GM12878 (cell line): ENCODE measurements at regions not wholly inside any gene's neighbourhood (a gene's known extent, or its start where the extent isn't known, plus 50 kb on each side); places are given as distances from the start of the nearest gene placed in this dataset.

ENCODE experiments used
- ATAC-seq: fragments of 200-7000 bp; cut with Tn5 transposase; 3 replicates; pipeline ENCODE4 v1.9.1; 2020; ENCODE audit warnings: mild to moderate bottlenecking, moderate library complexity
- BruUV-seq: library from RNA; stranded (reverse); fragments of 400-500 nt; replicated peaks from 2 replicates; lab custom pipeline; 2021; lab: Mats Ljungman, UMichigan
- CTCF ChIA-PET: fragments of 300-600 bp; sonication (Branson Sonifier 250); formaldehyde crosslinking; extraction: SDS; loops from one replicate; lab custom pipeline; 2021; ENCODE audit warnings: inconsistent platforms; lab: Yijun Ruan, JAX
- POLR2A ChIA-PET: fragments of 350-600 bp; formaldehyde crosslinking; extraction: SDS; loops from one replicate; lab custom pipeline; 2021; ENCODE audit warnings: inconsistent platforms; lab: Charles Lee
- RAD21 ChIA-PET: fragments of 300-600 bp; sonication (Branson Sonifier 250); formaldehyde crosslinking; loops from one replicate; lab custom pipeline; 2023; ENCODE audit warnings: antibody characterized with exemption; ENCODE audit not compliant: unreplicated experiment; lab: Charles Lee
- SMC1A ChIA-PET: fragments of 300-600 bp; sonication (Branson Sonifier 250); formaldehyde crosslinking; loops from one replicate; lab custom pipeline; 2023; ENCODE audit not compliant: unreplicated experiment, uncharacterized antibody; lab: Charles Lee
- DNase-seq: peaks from one replicate; pipeline ENCODE4 v3.0.0-alpha.2; 2011; ENCODE audit warnings: low read depth, low spot score
- FAIRE-seq: peaks from 3 replicates; lab custom pipeline; 2011; peaks lifted over from hg19 to GRCh38; lab: Jason Lieb, UNC
- H2AFZ ChIP-seq: 2 replicates; pipeline ENCODE4 v1.6.0; 2011; ENCODE audit warnings: low read depth, low read length, control low read depth; ENCODE audit not compliant: control insufficient read depth
- H3K27ac ChIP-seq: 2 replicates; pipeline ENCODE4 v1.5.1; 2011; ENCODE audit warnings: control low read depth; ENCODE audit not compliant: control insufficient read depth, insufficient read depth
- H3K27me3 ChIP-seq, 2 experiments: replicated peaks in 1 of 2; 2 replicates each; pipeline versions ENCODE4 v1.6.0 to v1.6.1; 2011; ENCODE audit warnings: low read length in 1 of 2; ENCODE audit not compliant: control insufficient read depth in 2 of 2, insufficient read depth in 2 of 2
- H3K36me3 ChIP-seq, 2 experiments: 2 replicates each; pipeline ENCODE4 v1.5.1; 2011; ENCODE audit warnings: low read length in 1 of 2; ENCODE audit not compliant: control insufficient read depth in 2 of 2, insufficient read depth in 2 of 2
- H3K4me1 ChIP-seq: 2 replicates; pipeline ENCODE4 v1.6.1; 2011; ENCODE audit warnings: mild to moderate bottlenecking, low read length, moderate library complexity, mixed read lengths; ENCODE audit not compliant: control insufficient read depth, insufficient read depth
- H3K4me2 ChIP-seq: 2 replicates; pipeline ENCODE4 v1.6.0; 2011; ENCODE audit warnings: control low read depth; ENCODE audit not compliant: control insufficient read depth, insufficient read depth
- H3K4me3 ChIP-seq: fragments of 200-600 bp; sonication (generic); 2 replicates; pipeline ENCODE4 v1.5.1; 2016
- H3K79me2 ChIP-seq: 2 replicates; pipeline ENCODE4 v1.6.0; 2011; ENCODE audit warnings: low read length; ENCODE audit not compliant: control insufficient read depth, insufficient read depth
- H3K9ac ChIP-seq: 2 replicates; pipeline ENCODE4 v1.8.0; 2011; ENCODE audit warnings: low read length, control low read depth, mixed read lengths; ENCODE audit not compliant: control insufficient read depth, insufficient read depth
- H3K9me3 ChIP-seq: replicated peaks from 3 replicates; pipeline ENCODE4 v1.5.1; 2011; ENCODE audit warnings: mild to moderate bottlenecking, low read length; ENCODE audit not compliant: control insufficient read depth, insufficient read depth
- H4K20me1 ChIP-seq: 2 replicates; pipeline ENCODE4 v1.6.0; 2011; ENCODE audit not compliant: control insufficient read depth, insufficient read depth
- BCL11A ChIP-seq: IDR thresholded peaks from 2 replicates; pipeline ENCODE4 v1.6.1; 2011; ENCODE audit warnings: low read depth, low read length
- CEBPB ChIP-seq, 2 experiments: fragments of 150-350 bp in 1 of 2; IDR thresholded peaks; 2 replicates each; pipeline ENCODE4 v1.6.1; 2012 to 2014; ENCODE audit warnings: low read depth in 2 of 2, low read length in 2 of 2, borderline replicate concordance in 1 of 2, inconsistent platforms in 1 of 2
- HDGF ChIP-seq: fragments of 450-650 bp; IDR thresholded peaks from 2 replicates; pipeline ENCODE4 v1.6.1; 2016; ENCODE audit warnings: antibody characterized with exemption
- RAD21 ChIP-seq: IDR thresholded peaks from 2 replicates; pipeline ENCODE4 v1.6.1; 2011; ENCODE audit warnings: mild to moderate bottlenecking, low read depth, low read length, moderate library complexity; ENCODE audit not compliant: insufficient read depth
- RFX5 ChIP-seq: IDR thresholded peaks from 2 replicates; pipeline ENCODE4 v1.6.1; 2011; ENCODE audit warnings: low read depth, low read length, improper control_type of control experiment
- WGBS: methylation state at CpG from one replicate; pipeline ENCODE4 v1.1.6; 2016; ENCODE audit warnings: low lambda C conversion rate; ENCODE audit not compliant: insufficient replicate concordance, insufficient coverage; ENCODE audit errors: missing lambda C conversion rate; 5-methylcytosine and 5-hydroxymethylcytosine counted together
- in situ Hi-C: fragments of 300-500 bp; cut with MboI; formaldehyde crosslinking; loops from 9 replicates; pipeline ENCODE4 v1.14.3; 2018; ENCODE audit warnings: mixed read lengths
- intact Hi-C: fragments of 100-400 bp; cut with micrococcal nuclease; formaldehyde crosslinking; loops from one replicate; pipeline ENCODE4 v1.14.2; 2022; ENCODE audit not compliant: unreplicated experiment
- TF ChIP-seq, protein P1 (sequence below): fragments of 450-650 bp; IDR thresholded peaks from 2 replicates; pipeline ENCODE4 v1.6.1; 2017; ENCODE audit warnings: mild to moderate bottlenecking, moderate library complexity
- TF ChIP-seq, protein P2 (sequence below): fragments of 450-650 bp; IDR thresholded peaks from 2 replicates; pipeline ENCODE4 v1.6.1; 2016; ENCODE audit warnings: mild to moderate bottlenecking, moderate library complexity, borderline replicate concordance
- TF ChIP-seq, protein P3 (sequence below): fragments of 450-650 bp; IDR thresholded peaks from 2 replicates; pipeline ENCODE4 v1.6.1; 2018; ENCODE audit warnings: mild to moderate bottlenecking, low read depth, moderate library complexity; ENCODE audit not compliant: partially characterized antibody
- TF ChIP-seq, protein P4 (sequence below), 3 experiments: IDR thresholded peaks in 2 of 3; conservative IDR thresholded peaks in 1 of 3; 2 replicates each; pipeline ENCODE4 v1.5.1; 2011; ENCODE audit warnings: low read depth in 3 of 3, low read length in 3 of 3, mild to moderate bottlenecking in 3 of 3, control low read depth in 2 of 3, moderate library complexity in 2 of 3, inconsistent platforms in 1 of 3, mixed read lengths in 1 of 3; ENCODE audit not compliant: control insufficient read depth in 2 of 3, insufficient read depth in 1 of 3; ENCODE audit errors: extremely low read depth in 1 of 3

DNA sequence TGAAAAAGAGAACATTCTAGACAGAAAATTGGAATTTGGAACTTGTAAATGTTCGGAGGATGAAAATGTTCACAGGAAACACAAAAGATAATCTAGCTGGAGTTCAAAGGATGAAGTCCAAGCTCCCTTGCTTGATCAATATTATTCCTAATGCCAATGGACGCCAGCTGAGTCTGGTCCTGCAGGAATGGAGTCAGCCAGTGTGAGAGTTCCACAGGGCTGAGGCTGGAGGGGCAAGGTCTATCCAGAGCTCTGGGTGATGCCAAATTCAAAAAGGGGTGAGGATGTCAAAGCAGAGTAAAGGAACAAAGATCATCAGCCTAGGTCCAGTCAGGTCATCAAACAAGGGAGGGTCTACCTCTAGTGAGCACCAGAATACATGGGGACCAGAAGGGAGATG lies 78.5 kb upstream of the CTNNA2 start (continued):
- TF ChIP-seq, protein P1, sequence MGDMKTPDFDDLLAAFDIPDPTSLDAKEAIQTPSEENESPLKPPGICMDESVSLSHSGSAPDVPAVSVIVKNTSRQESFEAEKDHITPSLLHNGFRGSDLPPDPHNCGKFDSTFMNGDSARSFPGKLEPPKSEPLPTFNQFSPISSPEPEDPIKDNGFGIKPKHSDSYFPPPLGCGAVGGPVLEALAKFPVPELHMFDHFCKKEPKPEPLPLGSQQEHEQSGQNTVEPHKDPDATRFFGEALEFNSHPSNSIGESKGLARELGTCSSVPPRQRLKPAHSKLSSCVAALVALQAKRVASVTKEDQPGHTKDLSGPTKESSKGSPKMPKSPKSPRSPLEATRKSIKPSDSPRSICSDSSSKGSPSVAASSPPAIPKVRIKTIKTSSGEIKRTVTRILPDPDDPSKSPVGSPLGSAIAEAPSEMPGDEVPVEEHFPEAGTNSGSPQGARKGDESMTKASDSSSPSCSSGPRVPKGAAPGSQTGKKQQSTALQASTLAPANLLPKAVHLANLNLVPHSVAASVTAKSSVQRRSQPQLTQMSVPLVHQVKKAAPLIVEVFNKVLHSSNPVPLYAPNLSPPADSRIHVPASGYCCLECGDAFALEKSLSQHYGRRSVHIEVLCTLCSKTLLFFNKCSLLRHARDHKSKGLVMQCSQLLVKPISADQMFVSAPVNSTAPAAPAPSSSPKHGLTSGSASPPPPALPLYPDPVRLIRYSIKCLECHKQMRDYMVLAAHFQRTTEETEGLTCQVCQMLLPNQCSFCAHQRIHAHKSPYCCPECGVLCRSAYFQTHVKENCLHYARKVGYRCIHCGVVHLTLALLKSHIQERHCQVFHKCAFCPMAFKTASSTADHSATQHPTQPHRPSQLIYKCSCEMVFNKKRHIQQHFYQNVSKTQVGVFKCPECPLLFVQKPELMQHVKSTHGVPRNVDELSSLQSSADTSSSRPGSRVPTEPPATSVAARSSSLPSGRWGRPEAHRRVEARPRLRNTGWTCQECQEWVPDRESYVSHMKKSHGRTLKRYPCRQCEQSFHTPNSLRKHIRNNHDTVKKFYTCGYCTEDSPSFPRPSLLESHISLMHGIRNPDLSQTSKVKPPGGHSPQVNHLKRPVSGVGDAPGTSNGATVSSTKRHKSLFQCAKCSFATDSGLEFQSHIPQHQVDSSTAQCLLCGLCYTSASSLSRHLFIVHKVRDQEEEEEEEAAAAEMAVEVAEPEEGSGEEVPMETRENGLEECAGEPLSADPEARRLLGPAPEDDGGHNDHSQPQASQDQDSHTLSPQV, result no peak
- TF ChIP-seq RAD21 (no peak), BCL11A (no peak), CEBPB (IDR thresholded peaks at IDR 0.05; ENCODE audit: borderline replicate concordance in 1 of 2, low read depth in 2 of 2, low read length in 2 of 2) (no peak)

DNA sequence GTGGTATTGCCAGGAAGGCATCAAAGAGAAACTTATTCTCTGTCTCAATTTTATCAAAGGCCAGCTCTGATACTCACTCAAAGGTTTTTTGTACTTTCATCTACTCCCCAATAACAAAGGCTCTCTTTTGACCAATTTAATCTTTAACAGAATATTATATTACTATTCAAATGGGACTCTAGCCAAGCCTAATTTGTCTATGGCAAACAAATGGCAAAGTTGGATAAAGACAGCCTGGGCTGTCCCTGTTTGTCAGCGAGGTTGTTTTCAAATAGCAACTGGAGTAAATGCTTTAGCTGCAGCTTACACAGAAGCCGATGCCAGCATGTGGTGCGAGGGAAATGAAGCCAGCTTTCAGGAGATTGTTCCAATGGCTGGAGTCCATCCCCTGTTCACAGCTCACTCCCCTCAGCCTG lies 80.1 kb upstream of the CTNNA2 start:
- FAIRE-seq (no peak), ATAC-seq (no peak), DNase-seq (no peak)
- Histone ChIP-seq H3K9me3 (no peaks in the 10 kb centered on the region), H2AFZ (no peak overlapping the region), H3K79me2 (no peaks in the 10 kb centered on the region), H3K4me1 (no peaks in the 10 kb centered on the region), H3K36me3 (no peaks in the 10 kb centered on the region), H3K4me2 (no peak overlapping the region), H3K9ac (no peak overlapping the region), H3K27me3 (no peaks in the 10 kb centered on the region), H3K4me3 (no peak overlapping the region), H3K27ac (no peak overlapping the region), H4K20me1 (no peaks in the 10 kb centered on the region)
- in situ Hi-C loops (no loop called here), intact Hi-C loops (no loop called here)
- POLR2A ChIA-PET, result no interaction called here
- SMC1A ChIA-PET, result no interaction called here
- CTCF ChIA-PET, result no interaction called here
- no TSS peak for BruUV-seq
- RAD21 ChIA-PET, result no interaction called here
- 35% methylated on average over 3 of the region's 3 CpGs for WGBS
- TF ChIP-seq, protein P2, sequence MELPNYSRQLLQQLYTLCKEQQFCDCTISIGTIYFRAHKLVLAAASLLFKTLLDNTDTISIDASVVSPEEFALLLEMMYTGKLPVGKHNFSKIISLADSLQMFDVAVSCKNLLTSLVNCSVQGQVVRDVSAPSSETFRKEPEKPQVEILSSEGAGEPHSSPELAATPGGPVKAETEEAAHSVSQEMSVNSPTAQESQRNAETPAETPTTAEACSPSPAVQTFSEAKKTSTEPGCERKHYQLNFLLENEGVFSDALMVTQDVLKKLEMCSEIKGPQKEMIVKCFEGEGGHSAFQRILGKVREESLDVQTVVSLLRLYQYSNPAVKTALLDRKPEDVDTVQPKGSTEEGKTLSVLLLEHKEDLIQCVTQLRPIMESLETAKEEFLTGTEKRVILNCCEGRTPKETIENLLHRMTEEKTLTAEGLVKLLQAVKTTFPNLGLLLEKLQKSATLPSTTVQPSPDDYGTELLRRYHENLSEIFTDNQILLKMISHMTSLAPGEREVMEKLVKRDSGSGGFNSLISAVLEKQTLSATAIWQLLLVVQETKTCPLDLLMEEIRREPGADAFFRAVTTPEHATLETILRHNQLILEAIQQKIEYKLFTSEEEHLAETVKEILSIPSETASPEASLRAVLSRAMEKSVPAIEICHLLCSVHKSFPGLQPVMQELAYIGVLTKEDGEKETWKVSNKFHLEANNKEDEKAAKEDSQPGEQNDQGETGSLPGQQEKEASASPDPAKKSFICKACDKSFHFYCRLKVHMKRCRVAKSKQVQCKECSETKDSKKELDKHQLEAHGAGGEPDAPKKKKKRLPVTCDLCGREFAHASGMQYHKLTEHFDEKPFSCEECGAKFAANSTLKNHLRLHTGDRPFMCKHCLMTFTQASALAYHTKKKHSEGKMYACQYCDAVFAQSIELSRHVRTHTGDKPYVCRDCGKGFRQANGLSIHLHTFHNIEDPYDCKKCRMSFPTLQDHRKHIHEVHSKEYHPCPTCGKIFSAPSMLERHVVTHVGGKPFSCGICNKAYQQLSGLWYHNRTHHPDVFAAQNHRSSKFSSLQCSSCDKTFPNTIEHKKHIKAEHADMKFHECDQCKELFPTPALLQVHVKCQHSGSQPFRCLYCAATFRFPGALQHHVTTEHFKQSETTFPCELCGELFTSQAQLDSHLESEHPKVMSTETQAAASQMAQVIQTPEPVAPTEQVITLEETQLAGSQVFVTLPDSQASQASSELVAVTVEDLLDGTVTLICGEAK, result no peak
- TF ChIP-seq, protein P3, sequence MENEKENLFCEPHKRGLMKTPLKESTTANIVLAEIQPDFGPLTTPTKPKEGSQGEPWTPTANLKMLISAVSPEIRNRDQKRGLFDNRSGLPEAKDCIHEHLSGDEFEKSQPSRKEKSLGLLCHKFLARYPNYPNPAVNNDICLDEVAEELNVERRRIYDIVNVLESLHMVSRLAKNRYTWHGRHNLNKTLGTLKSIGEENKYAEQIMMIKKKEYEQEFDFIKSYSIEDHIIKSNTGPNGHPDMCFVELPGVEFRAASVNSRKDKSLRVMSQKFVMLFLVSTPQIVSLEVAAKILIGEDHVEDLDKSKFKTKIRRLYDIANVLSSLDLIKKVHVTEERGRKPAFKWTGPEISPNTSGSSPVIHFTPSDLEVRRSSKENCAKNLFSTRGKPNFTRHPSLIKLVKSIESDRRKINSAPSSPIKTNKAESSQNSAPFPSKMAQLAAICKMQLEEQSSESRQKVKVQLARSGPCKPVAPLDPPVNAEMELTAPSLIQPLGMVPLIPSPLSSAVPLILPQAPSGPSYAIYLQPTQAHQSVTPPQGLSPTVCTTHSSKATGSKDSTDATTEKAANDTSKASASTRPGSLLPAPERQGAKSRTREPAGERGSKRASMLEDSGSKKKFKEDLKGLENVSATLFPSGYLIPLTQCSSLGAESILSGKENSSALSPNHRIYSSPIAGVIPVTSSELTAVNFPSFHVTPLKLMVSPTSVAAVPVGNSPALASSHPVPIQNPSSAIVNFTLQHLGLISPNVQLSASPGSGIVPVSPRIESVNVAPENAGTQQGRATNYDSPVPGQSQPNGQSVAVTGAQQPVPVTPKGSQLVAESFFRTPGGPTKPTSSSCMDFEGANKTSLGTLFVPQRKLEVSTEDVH, result no peak
- TF ChIP-seq RFX5 (no peak), HDGF (no peak)
- TF ChIP-seq, protein P4, sequence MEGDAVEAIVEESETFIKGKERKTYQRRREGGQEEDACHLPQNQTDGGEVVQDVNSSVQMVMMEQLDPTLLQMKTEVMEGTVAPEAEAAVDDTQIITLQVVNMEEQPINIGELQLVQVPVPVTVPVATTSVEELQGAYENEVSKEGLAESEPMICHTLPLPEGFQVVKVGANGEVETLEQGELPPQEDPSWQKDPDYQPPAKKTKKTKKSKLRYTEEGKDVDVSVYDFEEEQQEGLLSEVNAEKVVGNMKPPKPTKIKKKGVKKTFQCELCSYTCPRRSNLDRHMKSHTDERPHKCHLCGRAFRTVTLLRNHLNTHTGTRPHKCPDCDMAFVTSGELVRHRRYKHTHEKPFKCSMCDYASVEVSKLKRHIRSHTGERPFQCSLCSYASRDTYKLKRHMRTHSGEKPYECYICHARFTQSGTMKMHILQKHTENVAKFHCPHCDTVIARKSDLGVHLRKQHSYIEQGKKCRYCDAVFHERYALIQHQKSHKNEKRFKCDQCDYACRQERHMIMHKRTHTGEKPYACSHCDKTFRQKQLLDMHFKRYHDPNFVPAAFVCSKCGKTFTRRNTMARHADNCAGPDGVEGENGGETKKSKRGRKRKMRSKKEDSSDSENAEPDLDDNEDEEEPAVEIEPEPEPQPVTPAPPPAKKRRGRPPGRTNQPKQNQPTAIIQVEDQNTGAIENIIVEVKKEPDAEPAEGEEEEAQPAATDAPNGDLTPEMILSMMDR (IDR thresholded peaks at IDR 0.05 in 2 of 3, conservative IDR thresholded peaks at IDR 0.05 in 1 of 3; ENCODE audit: control insufficient read depth in 2 of 3, extremely low read depth in 1 of 3, insufficient read depth in 1 of 3, low read depth in 3 of 3, low read length in 3 of 3), result no peak
